ENCODE measurements at regions not wholly inside any gene's neighbourhood (a gene's known extent, or its start where the extent isn't known, plus 50 kb on each side); places are given as distances from the start of the nearest gene placed in this dataset.

- TF ChIP-seq CTCF (IDR thresholded peaks at IDR 0.05): no peak
- no peak for TF ChIP-seq POLR2AphosphoS5 (IDR thresholded peaks at IDR 0.05)
- no peak for TF ChIP-seq EP300 (IDR thresholded peaks at IDR 0.05)
Measured at GRCh38 chr5:13558408-13558807, 386.1 kb downstream of the DNAH5 start.
